ENCODE measurements at regions not wholly inside any gene's neighbourhood (a gene's known extent, or its start where the extent isn't known, plus 50 kb on each side); places are given as distances from the start of the nearest gene placed in this dataset.

DNA sequence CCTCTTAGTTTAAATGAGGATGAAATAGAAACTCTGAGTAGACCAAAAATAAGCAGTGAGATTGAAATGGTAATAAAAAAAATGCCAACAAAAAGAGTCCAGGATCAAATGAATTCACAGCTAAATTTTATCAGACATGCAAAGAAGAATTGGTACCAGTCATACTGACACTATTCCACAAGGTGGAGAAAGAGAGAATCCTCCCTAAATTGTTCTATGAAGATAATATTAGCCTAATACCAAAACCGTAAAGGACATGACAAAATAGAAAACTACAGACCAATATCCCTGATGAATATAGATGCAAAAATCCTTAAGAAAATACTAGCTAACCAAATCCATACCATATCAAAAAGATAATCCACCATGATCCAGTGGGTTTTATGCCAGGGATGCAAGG lies 169.8 kb upstream of the CHORDC1 start:
- intact Hi-C loops (cut with DNase I), result no loop called here
- Histone ChIP-seq H3K27me3 (no peaks in the 10 kb centered on the region), H3K36me3 (no peaks in the 10 kb centered on the region), H3K4me3 (no peak overlapping the region), H3K4me1 (no peaks in the 10 kb centered on the region), H3K9me3 (no peaks in the 10 kb centered on the region), H3K27ac (no peak overlapping the region)
- DNase-seq (no peak), ATAC-seq (no peak)
- TF ChIP-seq, protein P1, sequence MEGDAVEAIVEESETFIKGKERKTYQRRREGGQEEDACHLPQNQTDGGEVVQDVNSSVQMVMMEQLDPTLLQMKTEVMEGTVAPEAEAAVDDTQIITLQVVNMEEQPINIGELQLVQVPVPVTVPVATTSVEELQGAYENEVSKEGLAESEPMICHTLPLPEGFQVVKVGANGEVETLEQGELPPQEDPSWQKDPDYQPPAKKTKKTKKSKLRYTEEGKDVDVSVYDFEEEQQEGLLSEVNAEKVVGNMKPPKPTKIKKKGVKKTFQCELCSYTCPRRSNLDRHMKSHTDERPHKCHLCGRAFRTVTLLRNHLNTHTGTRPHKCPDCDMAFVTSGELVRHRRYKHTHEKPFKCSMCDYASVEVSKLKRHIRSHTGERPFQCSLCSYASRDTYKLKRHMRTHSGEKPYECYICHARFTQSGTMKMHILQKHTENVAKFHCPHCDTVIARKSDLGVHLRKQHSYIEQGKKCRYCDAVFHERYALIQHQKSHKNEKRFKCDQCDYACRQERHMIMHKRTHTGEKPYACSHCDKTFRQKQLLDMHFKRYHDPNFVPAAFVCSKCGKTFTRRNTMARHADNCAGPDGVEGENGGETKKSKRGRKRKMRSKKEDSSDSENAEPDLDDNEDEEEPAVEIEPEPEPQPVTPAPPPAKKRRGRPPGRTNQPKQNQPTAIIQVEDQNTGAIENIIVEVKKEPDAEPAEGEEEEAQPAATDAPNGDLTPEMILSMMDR (IDR thresholded peaks at IDR 0.05), result no peak
- no peak for TF ChIP-seq POLR2A (IDR thresholded peaks at IDR 0.05)
- 92% methylated on average over 1 of the region's 1 CpG for WGBS (ENCODE audit: insufficient coverage, low coverage, low lambda C conversion rate, missing lambda C conversion rate)

DNA sequence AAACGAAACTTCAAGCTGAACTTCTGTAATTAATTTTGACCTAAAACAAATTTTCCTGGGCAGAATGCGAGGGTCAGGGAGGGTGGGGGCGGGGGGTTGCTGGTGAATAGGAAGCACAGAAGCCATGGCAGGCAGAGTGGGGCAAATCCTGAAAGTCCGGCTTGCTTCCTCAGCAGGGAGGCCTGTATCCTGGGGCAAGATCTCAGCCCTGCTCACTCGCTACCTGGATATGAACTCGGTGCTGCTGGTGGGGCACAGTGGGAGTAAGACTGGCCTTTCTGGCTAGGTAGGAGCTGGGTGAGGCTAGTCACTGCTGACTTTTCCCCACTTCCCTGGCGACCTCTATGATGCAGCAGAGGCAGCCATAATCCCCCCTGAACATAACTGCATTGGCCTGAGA lies 168.9 kb upstream of the CHORDC1 start:
- Histone ChIP-seq H3K9me3 (no peaks in the 10 kb centered on the region), H3K27ac (no peak overlapping the region), H3K36me3 (no peaks in the 10 kb centered on the region), H3K27me3 (no peaks in the 10 kb centered on the region), H3K4me1 (no peaks in the 10 kb centered on the region), H3K4me3 (no peak overlapping the region)
- no peak for DNase-seq
- no peak for ATAC-seq
- no peak for TF ChIP-seq POLR2A (IDR thresholded peaks at IDR 0.05)
- TF ChIP-seq, protein P1 (IDR thresholded peaks at IDR 0.05), result no peak
- intact Hi-C loops (cut with DNase I), result no loop called here
- 57% methylated on average over 1 of the region's 7 CpGs for WGBS (ENCODE audit: insufficient coverage, low coverage, low lambda C conversion rate, missing lambda C conversion rate)

DNA sequence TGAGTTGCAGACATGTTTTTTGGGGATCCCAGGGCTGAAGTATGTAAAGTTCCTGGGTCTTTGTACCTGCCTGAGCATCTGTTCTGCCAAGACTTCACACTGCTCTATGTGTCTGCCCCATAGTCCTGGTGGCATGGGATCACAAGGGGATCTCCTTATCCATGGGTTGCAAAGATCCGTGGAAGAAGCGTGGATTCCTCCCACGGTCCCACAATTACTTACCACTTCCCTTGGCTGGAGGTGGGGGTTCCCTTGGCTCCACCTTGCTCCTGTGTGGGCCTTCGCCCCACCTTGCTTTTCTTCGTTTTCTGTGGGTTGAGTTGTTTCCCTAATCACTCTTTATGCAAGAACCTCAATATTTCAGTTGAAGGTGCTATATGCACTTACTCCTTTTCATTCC lies 157.4 kb upstream of the CHORDC1 start:
- DNase-seq, result no peak
- no peak overlapping the region for H3K4me3 ChIP-seq
- H3K4me1 ChIP-seq, result no peaks in the 10 kb centered on the region
- no peak for ATAC-seq
- no peaks in the 10 kb centered on the region for H3K36me3 ChIP-seq
- intact Hi-C loops (cut with DNase I), result no loop called here
- WGBS (ENCODE audit: insufficient coverage, low coverage, low lambda C conversion rate, missing lambda C conversion rate), result 100% methylated on average over 3 of the region's 5 CpGs
- no peaks in the 10 kb centered on the region for H3K27me3 ChIP-seq
- TF ChIP-seq POLR2A (IDR thresholded peaks at IDR 0.05), result no peak
- TF ChIP-seq, protein P1 (IDR thresholded peaks at IDR 0.05), result no peak
- H3K9me3 ChIP-seq, result no peaks in the 10 kb centered on the region
- H3K27ac ChIP-seq, result no peak overlapping the region

DNA sequence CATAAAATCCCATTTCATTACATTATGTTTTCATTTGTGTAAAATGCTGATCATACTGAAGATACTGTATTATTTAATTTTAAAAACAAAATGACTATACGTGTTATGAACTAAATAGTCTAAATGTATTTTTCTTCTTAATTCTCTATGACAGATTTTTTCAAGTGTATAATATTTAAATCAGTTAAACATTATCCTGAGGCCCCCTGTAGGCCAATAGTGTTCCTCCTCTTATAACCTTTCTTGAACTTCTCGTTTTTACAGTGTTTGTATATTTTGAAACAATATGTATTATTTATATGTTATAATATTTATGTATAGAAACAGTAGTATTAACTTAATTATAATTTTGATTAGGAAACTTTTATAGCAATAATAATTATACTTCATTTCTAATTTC lies 151.1 kb upstream of the CHORDC1 start:
- DNase-seq (no peak), ATAC-seq (no peak)
- intact Hi-C loops (cut with DNase I), result no loop called here
- no peaks in the 10 kb centered on the region for H3K36me3 ChIP-seq
- WGBS (ENCODE audit: insufficient coverage, low coverage, low lambda C conversion rate, missing lambda C conversion rate), result 57% methylated on average over 2 of the region's 2 CpGs
- no peaks in the 10 kb centered on the region for H3K9me3 ChIP-seq
- TF ChIP-seq, protein P1 (IDR thresholded peaks at IDR 0.05), result peak in 1 of 4 donors; percentile 23
- no peak for TF ChIP-seq POLR2A (IDR thresholded peaks at IDR 0.05)
- H3K27ac ChIP-seq, result no peak overlapping the region
- H3K4me1 ChIP-seq, result no peaks in the 10 kb centered on the region
- no peak overlapping the region for H3K4me3 ChIP-seq
- H3K27me3 ChIP-seq, result no peaks in the 10 kb centered on the region

DNA sequence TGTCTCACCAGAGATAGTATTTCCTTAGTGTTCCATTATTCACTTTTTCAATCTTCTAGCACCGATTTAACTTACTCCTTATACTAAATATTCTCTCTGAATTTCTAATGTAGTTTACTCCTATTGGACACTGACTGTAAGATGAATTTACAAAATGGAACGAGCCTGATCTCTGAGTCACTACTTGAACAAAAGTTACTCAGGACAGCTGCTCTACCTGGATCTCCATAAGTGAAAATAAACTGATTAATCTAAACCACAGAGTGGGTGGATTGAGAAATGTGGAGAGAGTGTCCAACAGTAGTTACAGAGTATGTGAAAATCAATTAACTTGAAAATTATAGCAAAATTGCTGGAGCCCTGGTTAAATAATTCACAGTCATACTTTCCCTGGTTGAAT lies 141.7 kb upstream of the CHORDC1 start:
- Histone ChIP-seq H3K27me3 (no peaks in the 10 kb centered on the region), H3K4me3 (no peak overlapping the region), H3K27ac (no peak overlapping the region), H3K4me1 (no peaks in the 10 kb centered on the region), H3K9me3 (no peaks in the 10 kb centered on the region), H3K36me3 (no peaks in the 10 kb centered on the region)
- DNase-seq, result no peak
- no peak for TF ChIP-seq POLR2A (IDR thresholded peaks at IDR 0.05)
- TF ChIP-seq, protein P1 (IDR thresholded peaks at IDR 0.05), result no peak
- WGBS (ENCODE audit: insufficient coverage, low coverage, low lambda C conversion rate, missing lambda C conversion rate), result 64% methylated on average over 2 of the region's 2 CpGs
- intact Hi-C loops (cut with DNase I), result no loop called here
- peak in 1 of 4 donors; percentile 82 for ATAC-seq
